NB4 (cell line): ENCODE measurements at regions not wholly inside any gene's neighbourhood (a gene's known extent, or its start where the extent isn't known, plus 50 kb on each side); places are given as distances from the start of the nearest gene placed in this dataset.

Experiments
- MYC ChIP-seq: IDR thresholded peaks from 2 replicates; pipeline ENCODE4 v1.6.1; 2011; ENCODE audit warnings: low read depth, low read length
- POLR2A ChIP-seq: IDR thresholded peaks from 2 replicates; pipeline ENCODE4 v1.6.1; 2011; ENCODE audit warnings: mild to moderate bottlenecking; ENCODE audit not compliant: insufficient read length; ENCODE audit errors: extremely low read depth
- TF ChIP-seq, protein P1 (sequence below): IDR thresholded peaks from one replicate; pipeline ENCODE4 v1.5.1; 2012; ENCODE audit warnings: low read depth, low read length
- TF ChIP-seq, protein P2 (sequence below): IDR thresholded peaks from 2 replicates; pipeline ENCODE4 v1.6.1; 2011; ENCODE audit warnings: low read depth, low read length

- TF ChIP-seq, protein P1, sequence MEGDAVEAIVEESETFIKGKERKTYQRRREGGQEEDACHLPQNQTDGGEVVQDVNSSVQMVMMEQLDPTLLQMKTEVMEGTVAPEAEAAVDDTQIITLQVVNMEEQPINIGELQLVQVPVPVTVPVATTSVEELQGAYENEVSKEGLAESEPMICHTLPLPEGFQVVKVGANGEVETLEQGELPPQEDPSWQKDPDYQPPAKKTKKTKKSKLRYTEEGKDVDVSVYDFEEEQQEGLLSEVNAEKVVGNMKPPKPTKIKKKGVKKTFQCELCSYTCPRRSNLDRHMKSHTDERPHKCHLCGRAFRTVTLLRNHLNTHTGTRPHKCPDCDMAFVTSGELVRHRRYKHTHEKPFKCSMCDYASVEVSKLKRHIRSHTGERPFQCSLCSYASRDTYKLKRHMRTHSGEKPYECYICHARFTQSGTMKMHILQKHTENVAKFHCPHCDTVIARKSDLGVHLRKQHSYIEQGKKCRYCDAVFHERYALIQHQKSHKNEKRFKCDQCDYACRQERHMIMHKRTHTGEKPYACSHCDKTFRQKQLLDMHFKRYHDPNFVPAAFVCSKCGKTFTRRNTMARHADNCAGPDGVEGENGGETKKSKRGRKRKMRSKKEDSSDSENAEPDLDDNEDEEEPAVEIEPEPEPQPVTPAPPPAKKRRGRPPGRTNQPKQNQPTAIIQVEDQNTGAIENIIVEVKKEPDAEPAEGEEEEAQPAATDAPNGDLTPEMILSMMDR = peak; percentile 29
- TF ChIP-seq POLR2A (no peak), MYC (no peak)
- TF ChIP-seq, protein P2, sequence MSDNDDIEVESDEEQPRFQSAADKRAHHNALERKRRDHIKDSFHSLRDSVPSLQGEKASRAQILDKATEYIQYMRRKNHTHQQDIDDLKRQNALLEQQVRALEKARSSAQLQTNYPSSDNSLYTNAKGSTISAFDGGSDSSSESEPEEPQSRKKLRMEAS = no peak
Measured at GRCh38 chr2:48016225-48017019, 110.1 kb upstream of the FBXO11 start.
